ENCODE measurements at regions not wholly inside any gene's neighbourhood (a gene's known extent, or its start where the extent isn't known, plus 50 kb on each side); places are given as distances from the start of the nearest gene placed in this dataset.

- Histone ChIP-seq H3K36me3 (no peaks in the 10 kb centered on the region), H3K4me3 (no peak overlapping the region), H3K27me3 (no peaks in the 10 kb centered on the region), H3K9me3 (no peaks in the 10 kb centered on the region), H3K4me1 (no peaks in the 10 kb centered on the region), H3K27ac (no peak overlapping the region)
- no peak for DNase-seq (ENCODE audit: low spot score in 2 of 2)
- WGBS, 2 donors, result 34 to 58% methylated on average over 2 of the region's 2 CpGs
- TF ChIP-seq EP300 (IDR thresholded peaks at IDR 0.05) (no peak), POLR2A (IDR thresholded peaks at IDR 0.05) (no peak), CTCF (IDR thresholded peaks at IDR 0.05) (no peak)
These were observed 86.9 kb upstream of the NWD2 start for GRCh38 chr4:37157476-37158167.

- no peak for TF ChIP-seq EP300 (IDR thresholded peaks at IDR 0.05)
- TF ChIP-seq POLR2A (IDR thresholded peaks at IDR 0.05), result no peak
- TF ChIP-seq CTCF (IDR thresholded peaks at IDR 0.05), result no peak
These were observed 83.9 kb upstream of the NWD2 start for GRCh38 chr4:37160653-37161052.

GRCh38 chr4:37165844-37166243, 78.7 kb upstream of the NWD2 start:
- Histone ChIP-seq H3K4me1 (no peaks in the 10 kb centered on the region), H3K27me3 (no peaks in the 10 kb centered on the region), H3K36me3 (no peaks in the 10 kb centered on the region), H3K4me3 (no peak overlapping the region), H3K9me3 (no peaks in the 10 kb centered on the region), H3K27ac (no peak overlapping the region)
- 92 to 95% methylated on average over 3 of the region's 3 CpGs for WGBS, 2 donors
- DNase-seq (ENCODE audit: low spot score in 2 of 2), result no peak
- TF ChIP-seq CTCF (IDR thresholded peaks at IDR 0.05) (no peak), POLR2A (IDR thresholded peaks at IDR 0.05) (no peak), EP300 (IDR thresholded peaks at IDR 0.05) (no peak)

More at GRCh38 chr4:37160653-37161052, 83.9 kb upstream of the NWD2 start:
- Histone ChIP-seq H3K27me3 (no peaks in the 10 kb centered on the region), H3K9me3 (no peaks in the 10 kb centered on the region), H3K36me3 (no peaks in the 10 kb centered on the region), H3K27ac (no peak overlapping the region), H3K4me3 (no peak overlapping the region), H3K4me1 (no peaks in the 10 kb centered on the region)
- 82 to 87% methylated on average over 8 of the region's 8 CpGs for WGBS, 2 donors
- DNase-seq (ENCODE audit: low spot score in 2 of 2), result no peak

GRCh38 chr4:37169956-37170355, 74.6 kb upstream of the NWD2 start:
- H3K36me3 ChIP-seq, result no peaks in the 10 kb centered on the region

More at GRCh38 chr4:37169956-37170355, 74.6 kb upstream of the NWD2 start:
- Histone ChIP-seq H3K27me3 (no peaks in the 10 kb centered on the region), H3K9me3 (no peaks in the 10 kb centered on the region), H3K4me3 (no peak overlapping the region), H3K27ac (no peak overlapping the region), H3K4me1 (no peaks in the 10 kb centered on the region)
- 88 to 89% methylated on average over 5 of the region's 5 CpGs for WGBS, 2 donors
- TF ChIP-seq EP300 (IDR thresholded peaks at IDR 0.05) (no peak), POLR2A (IDR thresholded peaks at IDR 0.05) (no peak), CTCF (IDR thresholded peaks at IDR 0.05) (no peak)
- no peak for DNase-seq (ENCODE audit: low spot score in 2 of 2)
